ENCODE measurements at regions not wholly inside any gene's neighbourhood (a gene's known extent, or its start where the extent isn't known, plus 50 kb on each side); places are given as distances from the start of the nearest gene placed in this dataset.
"Not testable (repeated sequence)": the region's sequence is repeated elsewhere in the genome, so short reads cannot be mapped to it uniquely, and the experiment has no call there.

- Histone ChIP-seq H3K36me3 (ENCODE audit: control insufficient read depth, insufficient read depth, low read length) (no peaks in the 10 kb centered on the region), H3K4me3 (ENCODE audit: low read depth, low read length) (no peak overlapping the region), H3K27me3 (ENCODE audit: control insufficient read depth, insufficient read depth, low read length) (no peaks in the 10 kb centered on the region)
- TF ChIP-seq, protein P1, sequence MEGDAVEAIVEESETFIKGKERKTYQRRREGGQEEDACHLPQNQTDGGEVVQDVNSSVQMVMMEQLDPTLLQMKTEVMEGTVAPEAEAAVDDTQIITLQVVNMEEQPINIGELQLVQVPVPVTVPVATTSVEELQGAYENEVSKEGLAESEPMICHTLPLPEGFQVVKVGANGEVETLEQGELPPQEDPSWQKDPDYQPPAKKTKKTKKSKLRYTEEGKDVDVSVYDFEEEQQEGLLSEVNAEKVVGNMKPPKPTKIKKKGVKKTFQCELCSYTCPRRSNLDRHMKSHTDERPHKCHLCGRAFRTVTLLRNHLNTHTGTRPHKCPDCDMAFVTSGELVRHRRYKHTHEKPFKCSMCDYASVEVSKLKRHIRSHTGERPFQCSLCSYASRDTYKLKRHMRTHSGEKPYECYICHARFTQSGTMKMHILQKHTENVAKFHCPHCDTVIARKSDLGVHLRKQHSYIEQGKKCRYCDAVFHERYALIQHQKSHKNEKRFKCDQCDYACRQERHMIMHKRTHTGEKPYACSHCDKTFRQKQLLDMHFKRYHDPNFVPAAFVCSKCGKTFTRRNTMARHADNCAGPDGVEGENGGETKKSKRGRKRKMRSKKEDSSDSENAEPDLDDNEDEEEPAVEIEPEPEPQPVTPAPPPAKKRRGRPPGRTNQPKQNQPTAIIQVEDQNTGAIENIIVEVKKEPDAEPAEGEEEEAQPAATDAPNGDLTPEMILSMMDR (IDR thresholded peaks at IDR 0.05; ENCODE audit: insufficient read depth, low read length, poor library complexity, severe bottlenecking): no peak
- no peak for DNase-seq (ENCODE audit: low read depth)
Observed at GRCh38 chr2:175792881-175793280, 209.2 kb downstream of the LNPK start.

GRCh38 chr2:175792199-175792598, 209.9 kb downstream of the LNPK start:
- TF ChIP-seq, protein P1 (IDR thresholded peaks at IDR 0.05; ENCODE audit: insufficient read depth, low read length, poor library complexity, severe bottlenecking): no peak
- DNase-seq (ENCODE audit: low read depth): no peak

DNA sequence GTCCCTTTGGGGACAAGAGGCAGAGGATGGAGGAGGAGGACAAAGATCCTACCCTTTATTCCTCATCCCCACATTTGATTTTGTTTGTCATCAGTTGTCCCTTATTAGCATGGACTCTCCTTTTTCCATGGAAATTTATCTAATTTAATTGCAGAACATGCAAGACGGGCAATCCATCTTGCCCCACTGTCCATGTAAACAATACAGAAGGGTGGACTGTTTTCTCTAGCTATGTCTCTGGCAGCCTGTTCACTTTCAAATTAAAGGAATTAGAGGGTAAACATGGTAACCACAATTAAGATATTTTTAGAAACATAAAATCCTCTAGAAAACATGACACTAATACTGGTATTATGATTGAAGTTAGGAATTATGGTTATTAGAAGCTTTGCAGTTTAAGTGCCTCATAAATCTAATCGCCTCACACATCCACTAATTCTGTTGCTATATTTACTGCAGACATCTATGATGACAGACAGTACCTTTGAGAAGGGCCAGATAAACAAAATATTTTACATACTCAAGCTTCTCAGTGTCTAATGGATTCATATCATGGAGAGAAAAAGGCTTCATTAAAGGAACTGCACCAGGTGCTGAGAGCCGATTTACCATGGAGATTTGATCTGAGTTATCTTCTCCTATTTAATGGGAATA, 215.5 kb downstream of the LNPK start:
- TF ChIP-seq, protein P1 (IDR thresholded peaks at IDR 0.05; ENCODE audit: insufficient read depth, low read length, poor library complexity, severe bottlenecking): no peak
- Histone ChIP-seq H3K27me3 (ENCODE audit: control insufficient read depth, insufficient read depth, low read length) (no peaks in the 10 kb centered on the region), H3K4me3 (ENCODE audit: low read depth, low read length) (no peak overlapping the region), H3K36me3 (ENCODE audit: control insufficient read depth, insufficient read depth, low read length) (no peaks in the 10 kb centered on the region)
- no peak for DNase-seq (ENCODE audit: low read depth)

More at GRCh38 chr2:175792199-175792598, 209.9 kb downstream of the LNPK start:
- H3K36me3 ChIP-seq (ENCODE audit: control insufficient read depth, insufficient read depth, low read length): no peaks in the 10 kb centered on the region
- no peak overlapping the region for H3K4me3 ChIP-seq (ENCODE audit: low read depth, low read length)
- H3K27me3 ChIP-seq (ENCODE audit: control insufficient read depth, insufficient read depth, low read length): no peaks in the 10 kb centered on the region

DNA sequence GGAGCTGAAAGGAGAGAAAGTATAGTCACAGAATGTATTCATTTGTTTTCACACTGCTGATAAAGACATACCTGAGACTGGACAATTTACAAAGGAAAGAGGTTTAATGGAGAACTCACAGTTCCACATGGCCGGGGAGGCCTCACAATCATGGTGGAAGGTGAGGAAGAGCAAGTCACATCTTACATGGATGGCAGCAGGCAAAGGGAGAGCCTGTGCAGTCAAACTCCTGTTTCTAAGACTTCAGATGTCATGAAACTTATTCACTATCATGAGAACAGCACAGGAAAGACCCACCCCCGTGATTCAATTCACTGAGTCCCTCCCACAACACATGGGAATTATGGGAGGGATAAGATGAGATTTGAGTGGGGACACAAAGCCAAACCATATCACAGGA, 224.7 kb downstream of the LNPK start:
- DNase-seq (ENCODE audit: low read depth); H3K27me3 ChIP-seq (ENCODE audit: control insufficient read depth, insufficient read depth, low read length): not testable (repeated sequence)

GRCh38 chr2:175769200-175769599, 232.9 kb downstream of the LNPK start:
- TF ChIP-seq, protein P1 (IDR thresholded peaks at IDR 0.05; ENCODE audit: insufficient read depth, low read length, poor library complexity, severe bottlenecking): no peak
- H3K36me3 ChIP-seq (ENCODE audit: control insufficient read depth, insufficient read depth, low read length): no peaks in the 10 kb centered on the region
- no peaks in the 10 kb centered on the region for H3K27me3 ChIP-seq (ENCODE audit: control insufficient read depth, insufficient read depth, low read length)
- no peak for DNase-seq (ENCODE audit: low read depth)
- no peak overlapping the region for H3K4me3 ChIP-seq (ENCODE audit: low read depth, low read length)

More for the DNA sequence above, 224.7 kb downstream of the LNPK start:
- H3K36me3 ChIP-seq (ENCODE audit: control insufficient read depth, insufficient read depth, low read length); H3K4me3 ChIP-seq (ENCODE audit: low read depth, low read length): not testable (repeated sequence)

- DNase-seq (ENCODE audit: low read depth): no peak
- TF ChIP-seq, protein P1 (IDR thresholded peaks at IDR 0.05; ENCODE audit: insufficient read depth, low read length, poor library complexity, severe bottlenecking): no peak
Observed at GRCh38 chr2:175766880-175767279, 235.2 kb downstream of the LNPK start.

More at GRCh38 chr2:175766880-175767279, 235.2 kb downstream of the LNPK start:
- Histone ChIP-seq H3K36me3 (ENCODE audit: control insufficient read depth, insufficient read depth, low read length) (no peaks in the 10 kb centered on the region), H3K27me3 (ENCODE audit: control insufficient read depth, insufficient read depth, low read length) (no peaks in the 10 kb centered on the region), H3K4me3 (ENCODE audit: low read depth, low read length) (no peak overlapping the region)
